Endodermal cell (in vitro differentiated cells): ENCODE measurements at regions not wholly inside any gene's neighbourhood (a gene's known extent, or its start where the extent isn't known, plus 50 kb on each side); places are given as distances from the start of the nearest gene placed in this dataset.

Experiments
- DNase-seq: peaks from one replicate; pipeline ENCODE4 v3.0.0-alpha.2; 2017
- H3K27ac ChIP-seq: 2 replicates; pipeline ENCODE4 v1.5.1; 2013; ENCODE audit warnings: mild to moderate bottlenecking, low read depth, low read length, moderate library complexity
- H3K27me3 ChIP-seq: 2 replicates; pipeline ENCODE4 v1.6.1; 2013; ENCODE audit warnings: mild to moderate bottlenecking, low read length, moderate library complexity; ENCODE audit not compliant: insufficient read depth, control insufficient read depth, poor library complexity, severe bottlenecking
- H3K36me3 ChIP-seq: 2 replicates; pipeline ENCODE4 v1.7.0; 2013; ENCODE audit warnings: mild to moderate bottlenecking, low read length, moderate library complexity; ENCODE audit not compliant: control insufficient read depth, insufficient read depth
- H3K4me1 ChIP-seq: one replicate; pipeline ENCODE4 v1.7.0; 2013; ENCODE audit warnings: low read length; ENCODE audit not compliant: control insufficient read depth, insufficient read depth
- H3K4me3 ChIP-seq: 2 replicates; pipeline ENCODE4 v1.5.1; 2013; ENCODE audit warnings: mild to moderate bottlenecking, low read length, moderate library complexity
- H3K9ac ChIP-seq: 2 replicates; pipeline ENCODE4 v1.6.1; 2013; ENCODE audit warnings: mild to moderate bottlenecking, low read length, moderate library complexity; ENCODE audit not compliant: poor library complexity, severe bottlenecking; ENCODE audit errors: extremely low read depth
- H3K9me3 ChIP-seq: 2 replicates; pipeline ENCODE4 v1.6.1; 2013; ENCODE audit warnings: mild to moderate bottlenecking, low read length, moderate library complexity; ENCODE audit not compliant: control insufficient read depth
- H3K27ac Mint-ChIP-seq: 2 replicates; pipeline ENCODE4 v1.8.0; 2020; ENCODE audit warnings: mixed read lengths
- H3K27me3 Mint-ChIP-seq: 2 replicates; pipeline ENCODE4 v1.8.0; 2021; ENCODE audit warnings: mild to moderate bottlenecking, mixed read lengths; ENCODE audit not compliant: insufficient read depth
- H3K36me3 Mint-ChIP-seq: 2 replicates; pipeline ENCODE4 v1.8.0; 2020; ENCODE audit warnings: low read depth, mixed read lengths
- H3K4me1 Mint-ChIP-seq: 2 replicates; pipeline ENCODE4 v1.8.0; 2020; ENCODE audit warnings: mixed read lengths
- H3K4me3 Mint-ChIP-seq: 2 replicates; pipeline ENCODE4 v1.8.0; 2020; ENCODE audit warnings: mild to moderate bottlenecking, moderate library complexity, mixed read lengths
- H3K9me3 Mint-ChIP-seq: 2 replicates; pipeline ENCODE4 v1.8.0; 2020; ENCODE audit warnings: mild to moderate bottlenecking, mixed read lengths
- CTCF ChIP-seq: fragments of 200-600 bp; sonication (generic); conservative IDR thresholded peaks from 2 replicates; pipeline ENCODE4 v1.5.0; 2021; ENCODE audit warnings: antibody characterized with exemption, mild to moderate bottlenecking
- WGBS, 2 experiments: methylation state at CpG; one replicate each; pipeline versions ENCODE4 v1.1.5 to v1.1.7; 2013; ENCODE audit warnings: missing lambda C conversion rate in 2 of 2, mixed read lengths in 1 of 2; ENCODE audit not compliant: insufficient coverage in 1 of 2, insufficient read length in 1 of 2; 5-methylcytosine and 5-hydroxymethylcytosine counted together

- no peak overlapping the region for H3K27ac Mint-ChIP-seq
- WGBS, 2 experiments = 88 to 90% methylated on average over 1 to 2 of the region's 2 CpGs
- no peaks in the 10 kb centered on the region for H3K27me3 Mint-ChIP-seq
- no peaks in the 10 kb centered on the region for H3K36me3 Mint-ChIP-seq
- H3K4me3 Mint-ChIP-seq = no peak overlapping the region
- H3K36me3 ChIP-seq = no peaks in the 10 kb centered on the region
- H3K27ac ChIP-seq = no peak overlapping the region
- no peak for TF ChIP-seq CTCF
- no peaks in the 10 kb centered on the region for H3K4me1 ChIP-seq
- H3K4me1 Mint-ChIP-seq = peaks cover 14% of the 10 kb centered on the region
- no peak overlapping the region for H3K9ac ChIP-seq
- H3K9me3 ChIP-seq = peaks cover 9% of the 10 kb centered on the region
- no peak overlapping the region for H3K4me3 ChIP-seq
- H3K27me3 ChIP-seq = no peaks in the 10 kb centered on the region
- peaks cover 12% of the 10 kb centered on the region for H3K9me3 Mint-ChIP-seq
- DNase-seq = no peak
These were observed 135.7 kb upstream of the TMEM229A start for GRCh38 chr7:124168616-124169015.

DNA sequence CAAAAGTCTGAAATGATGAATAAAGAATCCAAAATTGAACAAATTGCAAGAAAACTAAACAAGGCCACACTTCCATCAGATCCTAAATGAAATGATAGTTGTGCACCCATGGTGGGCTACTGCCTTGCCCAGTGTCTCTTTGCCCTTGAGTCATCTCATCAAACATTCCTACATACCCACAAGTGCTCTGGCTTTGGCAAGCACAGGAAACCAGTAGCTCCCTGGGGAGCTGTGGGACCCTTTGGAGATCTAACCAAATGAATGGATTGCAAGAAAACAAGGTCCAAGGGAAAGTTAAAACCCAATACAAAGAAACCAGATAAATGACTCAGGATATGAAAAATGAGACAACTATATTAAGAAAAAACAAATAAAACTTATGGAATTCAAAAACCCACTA, 129.8 kb upstream of the TMEM229A start:
- H3K27me3 ChIP-seq = no peaks in the 10 kb centered on the region
- no peak overlapping the region for H3K27ac ChIP-seq
- no peaks in the 10 kb centered on the region for H3K36me3 ChIP-seq
- H3K9ac ChIP-seq = no peak overlapping the region
- no peak for TF ChIP-seq CTCF
- H3K4me3 ChIP-seq = no peak overlapping the region
- Mint-ChIP-seq H3K4me1 (peaks cover 14% of the 10 kb centered on the region), H3K27me3 (no peaks in the 10 kb centered on the region), H3K27ac (no peak overlapping the region), H3K4me3 (no peak overlapping the region), H3K36me3 (no peaks in the 10 kb centered on the region), H3K9me3 (peaks cover 4% of the 10 kb centered on the region)
- no peaks in the 10 kb centered on the region for H3K4me1 ChIP-seq
- no peak for DNase-seq
- peaks cover 21% of the 10 kb centered on the region for H3K9me3 ChIP-seq

DNA sequence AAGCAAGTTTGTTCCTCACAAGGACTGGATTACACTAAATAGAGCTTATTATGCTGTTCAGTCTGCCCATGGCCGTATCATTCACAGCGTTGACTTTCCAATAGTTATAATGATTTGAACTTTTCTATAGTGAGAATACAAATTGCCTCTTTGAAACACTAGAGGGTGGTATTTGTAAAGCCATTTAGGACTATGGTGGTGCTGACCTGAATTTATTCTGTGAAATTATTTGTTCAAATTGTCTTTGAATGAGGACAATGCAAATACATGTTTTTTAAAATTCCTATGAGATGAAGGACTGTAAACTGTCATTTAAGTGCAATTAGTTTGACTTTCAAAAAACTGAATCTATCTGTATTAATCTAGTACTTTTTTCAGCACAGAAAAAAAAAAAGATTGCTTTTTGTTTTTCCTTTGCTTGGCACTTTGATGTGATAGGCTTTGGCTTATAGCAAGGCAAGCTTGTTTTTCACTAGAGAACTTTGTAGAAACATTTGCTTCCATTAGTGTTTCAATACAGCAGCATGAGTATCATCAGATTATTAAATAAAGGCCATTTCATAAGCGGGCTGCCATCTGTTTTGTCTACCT, 122.7 kb upstream of the TMEM229A start:
- Histone ChIP-seq H3K9me3 (no peaks in the 10 kb centered on the region), H3K27ac (no peak overlapping the region), H3K4me1 (no peaks in the 10 kb centered on the region), H3K36me3 (no peaks in the 10 kb centered on the region), H3K27me3 (no peaks in the 10 kb centered on the region), H3K9ac (no peak overlapping the region), H3K4me3 (no peak overlapping the region)
- no peak overlapping the region for H3K4me3 Mint-ChIP-seq
- H3K4me1 Mint-ChIP-seq = peaks cover 2% of the 10 kb centered on the region
- no peak for DNase-seq
- no peaks in the 10 kb centered on the region for H3K27me3 Mint-ChIP-seq
- TF ChIP-seq CTCF = peak; percentile 85
- no peak overlapping the region for H3K27ac Mint-ChIP-seq
- H3K9me3 Mint-ChIP-seq = no peaks in the 10 kb centered on the region
- 37 to 59% methylated on average over 2 to 3 of the region's 3 CpGs for WGBS, 2 experiments
- H3K36me3 Mint-ChIP-seq = no peaks in the 10 kb centered on the region
